Vagina (tissue), 2 donors: ENCODE measurements at regions not wholly inside any gene's neighbourhood (a gene's known extent, or its start where the extent isn't known, plus 50 kb on each side); places are given as distances from the start of the nearest gene placed in this dataset.

Experiments
- POLR2A ChIP-seq, 2 donors: fragments of 450-650 bp; IDR thresholded peaks; one replicate each; pipeline ENCODE4 v1.6.1; 2017; ENCODE audit warnings: antibody characterized with exemption in 2 of 2, mild to moderate bottlenecking in 2 of 2, moderate library complexity in 2 of 2
- TF ChIP-seq, protein P1 (sequence below), 3 experiments: fragments of 450-650 bp in 2 of 3; fragments of 200-600 bp in 1 of 3; sonication (generic) in 1 of 3; IDR thresholded peaks; one replicate each; pipeline ENCODE4 v1.5.1; 2017 to 2019; ENCODE audit warnings: antibody characterized with exemption in 3 of 3, mild to moderate bottlenecking in 2 of 3, moderate library complexity in 2 of 3

DNA sequence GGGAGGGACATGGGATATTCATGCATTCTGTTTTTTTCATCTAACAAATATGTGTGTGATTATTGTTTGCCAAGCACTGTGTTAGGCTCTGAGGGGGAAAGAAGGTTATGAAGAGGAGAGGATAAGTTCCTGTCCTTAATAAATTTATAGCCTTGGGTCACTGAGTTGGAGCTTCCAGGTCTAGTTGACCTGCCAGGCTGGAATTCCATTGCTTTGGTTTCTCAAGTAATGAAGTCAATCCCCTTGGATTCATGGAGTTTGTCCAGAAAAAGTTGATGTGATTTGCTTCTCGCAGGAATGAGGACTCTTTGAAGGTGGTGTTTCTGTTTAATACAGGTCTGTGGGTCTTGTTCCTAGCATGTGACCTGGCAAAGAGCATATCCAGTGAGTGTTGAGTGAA is 156.2 kb downstream of the ADAMTS15 start:
- TF ChIP-seq, protein P1, sequence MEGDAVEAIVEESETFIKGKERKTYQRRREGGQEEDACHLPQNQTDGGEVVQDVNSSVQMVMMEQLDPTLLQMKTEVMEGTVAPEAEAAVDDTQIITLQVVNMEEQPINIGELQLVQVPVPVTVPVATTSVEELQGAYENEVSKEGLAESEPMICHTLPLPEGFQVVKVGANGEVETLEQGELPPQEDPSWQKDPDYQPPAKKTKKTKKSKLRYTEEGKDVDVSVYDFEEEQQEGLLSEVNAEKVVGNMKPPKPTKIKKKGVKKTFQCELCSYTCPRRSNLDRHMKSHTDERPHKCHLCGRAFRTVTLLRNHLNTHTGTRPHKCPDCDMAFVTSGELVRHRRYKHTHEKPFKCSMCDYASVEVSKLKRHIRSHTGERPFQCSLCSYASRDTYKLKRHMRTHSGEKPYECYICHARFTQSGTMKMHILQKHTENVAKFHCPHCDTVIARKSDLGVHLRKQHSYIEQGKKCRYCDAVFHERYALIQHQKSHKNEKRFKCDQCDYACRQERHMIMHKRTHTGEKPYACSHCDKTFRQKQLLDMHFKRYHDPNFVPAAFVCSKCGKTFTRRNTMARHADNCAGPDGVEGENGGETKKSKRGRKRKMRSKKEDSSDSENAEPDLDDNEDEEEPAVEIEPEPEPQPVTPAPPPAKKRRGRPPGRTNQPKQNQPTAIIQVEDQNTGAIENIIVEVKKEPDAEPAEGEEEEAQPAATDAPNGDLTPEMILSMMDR (IDR thresholded peaks at IDR 0.05): no peak
- no peak for TF ChIP-seq POLR2A (IDR thresholded peaks at IDR 0.05)
